Gastroesophageal sphincter (tissue), 4 donors: ENCODE measurements at regions not wholly inside any gene's neighbourhood (a gene's known extent, or its start where the extent isn't known, plus 50 kb on each side); places are given as distances from the start of the nearest gene placed in this dataset.

Experiments used
- ATAC-seq: fragments of 150-250 bp; one replicate; pipeline ENCODE4 v1.9.1; 2016; ENCODE audit warnings: mild to moderate bottlenecking, moderate library complexity
- H3K27ac ChIP-seq, 4 donors: fragments of 200-600 bp; sonication (generic) in 3 of 4; 1 replicate in 3 of 4; 2 replicates in 1 of 4; pipeline ENCODE4 v1.5.1; 2016 to 2019
- H3K27me3 ChIP-seq: fragments of 200-600 bp; sonication (generic); one replicate; pipeline ENCODE4 v1.5.1; 2019
- H3K36me3 ChIP-seq, 2 donors: fragments of 200-600 bp; sonication (generic); one replicate each; pipeline ENCODE4 v1.5.1; 2019; ENCODE audit warnings: control low read depth in 1 of 2
- H3K4me1 ChIP-seq, 3 donors: fragments of 200-600 bp; sonication (generic); 1 replicate in 2 of 3; 2 replicates in 1 of 3; pipeline ENCODE4 v1.5.1; 2016 to 2019; ENCODE audit warnings: control low read depth in 2 of 3
- H3K4me3 ChIP-seq, 2 donors: fragments of 200-600 bp; sonication (generic); one replicate each; pipeline ENCODE4 v1.5.1; 2019; ENCODE audit warnings: mild to moderate bottlenecking in 1 of 2, moderate library complexity in 1 of 2
- H3K9me3 ChIP-seq, 3 donors: fragments of 200-600 bp; sonication (generic); one replicate each; pipeline ENCODE4 v1.5.1; 2017 to 2019; ENCODE audit warnings: control low read depth in 2 of 3
- EP300 ChIP-seq: sonication (generic); formaldehyde crosslinking; IDR thresholded peaks from one replicate; pipeline ENCODE4 v1.6.1; 2017; ENCODE audit warnings: antibody characterized with exemption, mild to moderate bottlenecking
- POLR2A ChIP-seq, 2 donors: fragments of 450-650 bp; IDR thresholded peaks; one replicate each; pipeline ENCODE4 v1.6.1; 2017; ENCODE audit warnings: antibody characterized with exemption in 2 of 2, mild to moderate bottlenecking in 2 of 2, moderate library complexity in 1 of 2
- POLR2AphosphoS5 ChIP-seq: sonication (generic); formaldehyde crosslinking; IDR thresholded peaks from one replicate; pipeline ENCODE4 v1.6.1; 2017; ENCODE audit warnings: antibody characterized with exemption
- WGBS, 2 donors: methylation state at CpG; one replicate each; pipeline ENCODE4 v1.1.5; 2018; ENCODE audit warnings: low coverage in 1 of 2; 5-methylcytosine and 5-hydroxymethylcytosine counted together
- TF ChIP-seq, protein P1 (sequence below), 4 experiments: fragments of 200-600 bp in 2 of 4; fragments of 450-650 bp in 2 of 4; sonication (generic) in 1 of 4; IDR thresholded peaks; one replicate each; pipeline ENCODE4 v1.5.1; 2017 to 2019; ENCODE audit warnings: antibody characterized with exemption in 4 of 4, mild to moderate bottlenecking in 2 of 4, moderate library complexity in 2 of 4

GRCh38 chr5:124263680-124264491 is 482.6 kb downstream of the ZNF608 start:
- Histone ChIP-seq H3K27ac (no peak overlapping the region), H3K36me3 (no peaks in the 10 kb centered on the region), H3K27me3 (no peaks in the 10 kb centered on the region), H3K9me3 (no peaks in the 10 kb centered on the region), H3K4me3 (no peak overlapping the region), H3K4me1 (peaks cover 0 to 27% (median 10%) of the 10 kb centered on the region in 3 donors)
- no peak for TF ChIP-seq POLR2A (IDR thresholded peaks at IDR 0.05)
- no peak for TF ChIP-seq POLR2AphosphoS5
- TF ChIP-seq EP300, result no peak
- TF ChIP-seq, protein P1, sequence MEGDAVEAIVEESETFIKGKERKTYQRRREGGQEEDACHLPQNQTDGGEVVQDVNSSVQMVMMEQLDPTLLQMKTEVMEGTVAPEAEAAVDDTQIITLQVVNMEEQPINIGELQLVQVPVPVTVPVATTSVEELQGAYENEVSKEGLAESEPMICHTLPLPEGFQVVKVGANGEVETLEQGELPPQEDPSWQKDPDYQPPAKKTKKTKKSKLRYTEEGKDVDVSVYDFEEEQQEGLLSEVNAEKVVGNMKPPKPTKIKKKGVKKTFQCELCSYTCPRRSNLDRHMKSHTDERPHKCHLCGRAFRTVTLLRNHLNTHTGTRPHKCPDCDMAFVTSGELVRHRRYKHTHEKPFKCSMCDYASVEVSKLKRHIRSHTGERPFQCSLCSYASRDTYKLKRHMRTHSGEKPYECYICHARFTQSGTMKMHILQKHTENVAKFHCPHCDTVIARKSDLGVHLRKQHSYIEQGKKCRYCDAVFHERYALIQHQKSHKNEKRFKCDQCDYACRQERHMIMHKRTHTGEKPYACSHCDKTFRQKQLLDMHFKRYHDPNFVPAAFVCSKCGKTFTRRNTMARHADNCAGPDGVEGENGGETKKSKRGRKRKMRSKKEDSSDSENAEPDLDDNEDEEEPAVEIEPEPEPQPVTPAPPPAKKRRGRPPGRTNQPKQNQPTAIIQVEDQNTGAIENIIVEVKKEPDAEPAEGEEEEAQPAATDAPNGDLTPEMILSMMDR (IDR thresholded peaks at IDR 0.05), result no peak
- no peak for ATAC-seq
- WGBS, 2 donors, result 76 to 96% methylated on average over 3 to 6 of the region's 6 CpGs

DNA sequence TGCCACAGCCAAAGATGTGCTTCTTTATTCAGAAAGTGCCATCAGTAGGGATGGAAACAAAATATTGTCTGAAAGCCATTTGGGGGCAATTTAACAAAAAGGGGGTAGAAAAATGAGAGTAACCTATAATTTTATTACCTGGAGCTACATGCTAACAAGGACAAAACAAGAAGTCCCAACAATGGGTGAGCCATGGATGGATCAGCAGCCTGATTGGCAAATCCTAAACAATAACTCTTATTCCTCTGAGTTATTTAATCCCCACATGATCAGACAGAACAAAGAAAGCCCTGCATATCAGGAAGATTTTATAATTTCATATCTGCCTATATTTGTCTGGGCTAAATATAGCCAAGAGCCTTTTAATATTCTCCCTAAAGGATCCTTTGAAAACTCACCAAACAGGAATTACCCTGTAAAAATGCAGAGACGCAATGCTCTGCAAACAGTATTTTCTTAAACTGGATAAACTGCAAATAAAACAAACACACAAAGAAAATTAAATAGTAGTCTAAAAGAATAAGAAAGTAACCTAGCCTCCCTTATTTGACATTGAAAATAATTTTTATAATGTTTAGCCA is 483.4 kb downstream of the ZNF608 start:
- Histone ChIP-seq H3K4me3 (no peak overlapping the region), H3K27me3 (no peaks in the 10 kb centered on the region), H3K4me1 (peaks cover 0 to 27% (median 10%) of the 10 kb centered on the region in 3 donors), H3K36me3 (no peaks in the 10 kb centered on the region), H3K27ac (no peak overlapping the region), H3K9me3 (no peaks in the 10 kb centered on the region)
- ATAC-seq, result no peak
- TF ChIP-seq POLR2A (IDR thresholded peaks at IDR 0.05), result no peak
- TF ChIP-seq, protein P1 (IDR thresholded peaks at IDR 0.05), result no peak
- no peak for TF ChIP-seq EP300
- no peak for TF ChIP-seq POLR2AphosphoS5
- 79 to 93% methylated on average over 1 of the region's 1 CpG for WGBS, 2 donors

GRCh38 chr5:124262470-124262869 is 484.0 kb downstream of the ZNF608 start:
- H3K4me3 ChIP-seq, result no peak overlapping the region
- WGBS, 2 donors, result 22 to 28% methylated on average over 5 to 6 of the region's 6 CpGs
- TF ChIP-seq POLR2AphosphoS5, result no peak
- TF ChIP-seq, protein P1 (IDR thresholded peaks at IDR 0.05), result no peak
- no peak for TF ChIP-seq POLR2A (IDR thresholded peaks at IDR 0.05)
- TF ChIP-seq EP300, result no peak
- no peak overlapping the region for H3K27ac ChIP-seq
- H3K9me3 ChIP-seq, result no peaks in the 10 kb centered on the region
- H3K36me3 ChIP-seq, result no peaks in the 10 kb centered on the region
- no peak for ATAC-seq
- H3K27me3 ChIP-seq, result no peaks in the 10 kb centered on the region
- H3K4me1 ChIP-seq, result peaks cover 0 to 27% (median 10%) of the 10 kb centered on the region in 3 donors

- Histone ChIP-seq H3K36me3 (no peaks in the 10 kb centered on the region), H3K9me3 (no peaks in the 10 kb centered on the region), H3K27me3 (no peaks in the 10 kb centered on the region), H3K4me1 (peaks cover 0 to 27% (median 10%) of the 10 kb centered on the region in 3 donors), H3K27ac (no peak overlapping the region), H3K4me3 (no peak overlapping the region)
- ATAC-seq, result no peak
- no peak for TF ChIP-seq POLR2A (IDR thresholded peaks at IDR 0.05)
- TF ChIP-seq EP300, result no peak
- TF ChIP-seq, protein P1 (IDR thresholded peaks at IDR 0.05), result no peak
- no peak for TF ChIP-seq POLR2AphosphoS5
- WGBS, 2 donors, result 43 to 59% methylated on average over 1 of the region's 1 CpG
Measured at GRCh38 chr5:124261848-124262247, 484.6 kb downstream of the ZNF608 start.
